ENCODE measurements at regions not wholly inside any gene's neighbourhood (a gene's known extent, or its start where the extent isn't known, plus 50 kb on each side); places are given as distances from the start of the nearest gene placed in this dataset.

GRCh38 chr11:34570584-34570983 is 50.3 kb upstream of the EHF start:
- CTCF ChIA-PET = interaction anchor here (0.6 to 0.7 kb wide), 2 partner anchors 44 to 236 kb away, joined by 3 to 4 read pairs; no protein-coding TSS in a partner anchor
- POLR2A ChIA-PET = no interaction called here
- TF ChIP-seq TARDBP (IDR thresholded peaks at IDR 0.05) (no peak), ELF4 (IDR thresholded peaks at IDR 0.05) (no peak), HDGF (IDR thresholded peaks at IDR 0.05; ENCODE audit: borderline replicate concordance) (no peak), LEF1 (IDR thresholded peaks at IDR 0.05; ENCODE audit: borderline replicate concordance) (no peak), FOXK2 (IDR thresholded peaks at IDR 0.05) (no peak), FOXA1 (IDR thresholded peaks at IDR 0.05) (no peak), ARNT (IDR thresholded peaks at IDR 0.05) (no peak), L3MBTL2 (conservative IDR thresholded peaks at IDR 0.05) (no peak), FOXM1 (IDR thresholded peaks at IDR 0.05; ENCODE audit: borderline replicate concordance) (no peak), PKNOX1 (IDR thresholded peaks at IDR 0.05) (no peak), SP1 (IDR thresholded peaks at IDR 0.05) (no peak)
- no peak for DNase-seq (ENCODE audit: extremely low spot score)
